B cell (primary cell): ENCODE measurements at regions not wholly inside any gene's neighbourhood (a gene's known extent, or its start where the extent isn't known, plus 50 kb on each side); places are given as distances from the start of the nearest gene placed in this dataset.

ENCODE experiments used
- ATAC-seq: fragments of 200-7000 bp; cut with Tn5 transposase; one replicate; pipeline ENCODE4 v1.10.0; 2021; ENCODE audit warnings: low read depth, mild to moderate bottlenecking, moderate number of reproducible peaks, moderate library complexity
- CTCF ChIA-PET: fragments of 350-600 bp; sonication (Branson Sonifier 250); formaldehyde crosslinking; loops from one replicate; lab custom pipeline; 2021; ENCODE audit warnings: antibody characterized with exemption, inconsistent platforms; lab: Charles Lee
- POLR2A ChIA-PET: fragments of 350-600 bp; sonication (Branson Sonifier 250); formaldehyde crosslinking; loops from one replicate; lab custom pipeline; 2021; ENCODE audit warnings: antibody characterized with exemption; lab: Charles Lee
- DNase-seq: peaks from one replicate; pipeline ENCODE4 v3.0.0; 2013
- H2AFZ ChIP-seq: 2 replicates; pipeline ENCODE4 v1.6.1; 2012; ENCODE audit warnings: mild to moderate bottlenecking, low read depth, low read length; ENCODE audit not compliant: insufficient read depth, poor library complexity, severe bottlenecking
- H3K27ac ChIP-seq, 2 donors: 1 replicate in 1 of 2; 2 replicates in 1 of 2; pipeline ENCODE4 v1.5.1; 2012 to 2013; ENCODE audit warnings: low read length in 2 of 2, mild to moderate bottlenecking in 2 of 2, moderate library complexity in 1 of 2
- H3K27me3 ChIP-seq, 4 experiments: fragments of 200-600 bp in 1 of 4; sonication (generic) in 1 of 4; replicated peaks in 1 of 4; 1 replicate in 2 of 4; 2 replicates in 2 of 4; pipeline versions ENCODE4 v1.6.1 to v1.7.0; 2013 to 2016; ENCODE audit warnings: low read length in 3 of 4, mild to moderate bottlenecking in 2 of 4, mixed read lengths in 1 of 4, moderate library complexity in 1 of 4; ENCODE audit not compliant: insufficient read depth in 4 of 4, control insufficient read depth in 3 of 4; ENCODE audit errors: control extremely low read depth in 1 of 4
- H3K36me3 ChIP-seq, 2 experiments: replicated peaks in 1 of 2; 1 replicate in 1 of 2; 2 replicates in 1 of 2; pipeline versions ENCODE4 v1.6.1 to v1.7.1; 2013; ENCODE audit warnings: low read length in 1 of 2; ENCODE audit not compliant: insufficient read depth in 2 of 2, control insufficient read depth in 1 of 2; ENCODE audit errors: control extremely low read depth in 1 of 2, extremely low read depth in 1 of 2
- H3K4me1 ChIP-seq, 2 donors: fragments of 200-600 bp in 1 of 2; sonication (generic) in 1 of 2; 1 replicate in 1 of 2; 2 replicates in 1 of 2; pipeline versions ENCODE4 v1.5.1 to v1.6.1; 2013 to 2017; ENCODE audit warnings: low read length in 2 of 2; ENCODE audit not compliant: control insufficient read depth in 2 of 2, insufficient read depth in 2 of 2
- H3K4me2 ChIP-seq: replicated peaks from 2 replicates; pipeline ENCODE3; 2012; ENCODE audit warnings: mild to moderate bottlenecking, low read depth, low read length; ENCODE audit not compliant: poor library complexity, severe bottlenecking
- H3K4me3 ChIP-seq, 5 experiments: fragments of 200-600 bp in 1 of 5; sonication (generic) in 1 of 5; 1 replicate in 3 of 5; 2 replicates in 2 of 5; pipeline versions ENCODE4 v1.5.1 to v1.7.0; 2011 to 2016; ENCODE audit warnings: low read length in 4 of 5, mild to moderate bottlenecking in 4 of 5, low read depth in 2 of 5, control low read depth in 1 of 5, moderate library complexity in 1 of 5; ENCODE audit not compliant: insufficient read depth in 1 of 5; ENCODE audit errors: control extremely low read depth in 1 of 5, extremely low read depth in 1 of 5
- H3K79me2 ChIP-seq: fragments of 200-600 bp; sonication (generic); one replicate; pipeline ENCODE4 v1.6.0; 2016; ENCODE audit warnings: low read length; ENCODE audit not compliant: control insufficient read depth, insufficient read depth
- H3K9ac ChIP-seq: fragments of 200-600 bp; sonication (generic); 2 replicates; pipeline ENCODE4 v1.6.1; 2017; ENCODE audit warnings: mild to moderate bottlenecking, low read length, moderate library complexity
- H3K9me3 ChIP-seq, 3 donors: one replicate each; pipeline versions ENCODE4 v1.6.1 to v1.7.1; 2013; ENCODE audit warnings: low read length in 2 of 3; ENCODE audit not compliant: control insufficient read depth in 2 of 3, insufficient read depth in 1 of 3; ENCODE audit errors: control extremely low read depth in 1 of 3
- H4K20me1 ChIP-seq: 2 replicates; pipeline ENCODE4 v1.6.0; 2012; ENCODE audit warnings: mild to moderate bottlenecking, low read length; ENCODE audit not compliant: insufficient read depth, control insufficient read depth, poor library complexity, severe bottlenecking
- H3K27ac Mint-ChIP-seq: one replicate; pipeline ENCODE4 v1.8.0; 2021; ENCODE audit warnings: mixed read lengths
- H3K27me3 Mint-ChIP-seq: one replicate; pipeline ENCODE4 v1.8.0; 2021; ENCODE audit warnings: mixed read lengths
- H3K4me1 Mint-ChIP-seq: one replicate; pipeline ENCODE4 v1.8.0; 2021; ENCODE audit warnings: mixed read lengths
- H3K4me3 Mint-ChIP-seq: one replicate; pipeline ENCODE4 v1.8.0; 2021; ENCODE audit warnings: mixed read lengths
- H3K9me3 Mint-ChIP-seq: one replicate; pipeline ENCODE4 v1.8.0; 2022; ENCODE audit warnings: mixed read lengths; ENCODE audit not compliant: insufficient read depth
- CTCF ChIP-seq: fragments of 200-600 bp; IDR thresholded peaks from one replicate; pipeline ENCODE4 v1.8.0; 2022; ENCODE audit warnings: antibody characterized with exemption, mild to moderate bottlenecking
- EZH2 ChIP-seq: IDR thresholded peaks from 2 replicates; pipeline ENCODE4 v1.6.1; 2012; ENCODE audit warnings: borderline replicate concordance, low read depth, mild to moderate bottlenecking, moderate library complexity, low read length; ENCODE audit not compliant: insufficient read depth, poor library complexity, severe bottlenecking
- WGBS: methylation state at CpG from one replicate; pipeline ENCODE4 v1.1.5; 2013; ENCODE audit warnings: missing lambda C conversion rate; ENCODE audit not compliant: insufficient coverage; 5-methylcytosine and 5-hydroxymethylcytosine counted together
- intact Hi-C: fragments of 100-400 bp; cut with micrococcal nuclease; formaldehyde crosslinking; loops from one replicate; pipeline ENCODE4 v1.10.0; 2022

- Histone ChIP-seq H3K9ac (no peak overlapping the region), H3K4me3 (no peak overlapping the region), H3K36me3 (no peaks in the 10 kb centered on the region), H3K27ac (no peak overlapping the region), H4K20me1 (no peaks in the 10 kb centered on the region), H2AFZ (no peak overlapping the region), H3K4me1 (no peaks in the 10 kb centered on the region), H3K4me2 (no peak overlapping the region), H3K27me3 (peaks cover 0 to 2% (median 0%) of the 10 kb centered on the region in 4 experiments), H3K79me2 (no peaks in the 10 kb centered on the region), H3K9me3 (no peaks in the 10 kb centered on the region)
- peaks cover 5% of the 10 kb centered on the region for H3K27me3 Mint-ChIP-seq
- H3K9me3 Mint-ChIP-seq = no peaks in the 10 kb centered on the region
- intact Hi-C loops = no loop called here
- H3K4me3 Mint-ChIP-seq = no peak overlapping the region
- ATAC-seq (no peak), DNase-seq (no peak)
- WGBS = 89% methylated on average over 1 of the region's 1 CpG
- no peak overlapping the region for H3K27ac Mint-ChIP-seq
- ChIA-PET POLR2A (no interaction called here), CTCF (no interaction called here)
- TF ChIP-seq CTCF = no peak
- TF ChIP-seq EZH2 = no peak
- H3K4me1 Mint-ChIP-seq = no peaks in the 10 kb centered on the region
Measured at GRCh38 chr1:76766381-76766780, 100.9 kb upstream of the ST6GALNAC5 start.

GRCh38 chr1:76769911-76770310 is 97.4 kb upstream of the ST6GALNAC5 start:
- Histone ChIP-seq H3K4me3 (no peak overlapping the region), H3K9ac (no peak overlapping the region), H2AFZ (no peak overlapping the region), H3K79me2 (no peaks in the 10 kb centered on the region), H3K27ac (no peak overlapping the region), H3K27me3 (peaks cover 0 to 2% (median 0%) of the 10 kb centered on the region in 4 experiments), H3K4me2 (no peak overlapping the region), H3K36me3 (no peaks in the 10 kb centered on the region), H3K9me3 (no peaks in the 10 kb centered on the region), H4K20me1 (no peaks in the 10 kb centered on the region), H3K4me1 (no peaks in the 10 kb centered on the region)
- Mint-ChIP-seq H3K4me3 (no peak overlapping the region), H3K4me1 (no peaks in the 10 kb centered on the region), H3K9me3 (no peaks in the 10 kb centered on the region), H3K27ac (no peak overlapping the region), H3K27me3 (peaks cover 5% of the 10 kb centered on the region)
- no peak for DNase-seq
- TF ChIP-seq EZH2 (no peak), CTCF (no peak)
- ATAC-seq = no peak
- ChIA-PET CTCF (no interaction called here), POLR2A (no interaction called here)
- no CpG with 5 or more reads among the region's 2 CpGs for WGBS
- intact Hi-C loops = no loop called here
